ENCODE measurements at regions not wholly inside any gene's neighbourhood (a gene's known extent, or its start where the extent isn't known, plus 50 kb on each side); places are given as distances from the start of the nearest gene placed in this dataset.

- Mint-ChIP-seq H3K4me3 (ENCODE audit: unreplicated experiment) (no peak overlapping the region), H3K4me1 (ENCODE audit: unreplicated experiment) (no peaks in the 10 kb centered on the region), H3K36me3 (ENCODE audit: unreplicated experiment) (no peaks in the 10 kb centered on the region), H3K27ac (ENCODE audit: unreplicated experiment) (no peak overlapping the region), H3K27me3 (ENCODE audit: unreplicated experiment) (peaks cover 7% of the 10 kb centered on the region), H3K9me3 (ENCODE audit: unreplicated experiment) (no peaks in the 10 kb centered on the region)
- TF ChIP-seq CTCF (IDR thresholded peaks at IDR 0.05): no peak
- peak; percentile 80 for DNase-seq (ENCODE audit: extremely low spot score, unreplicated experiment)
Measured at GRCh38 chr17:77852731-77853130, 105.8 kb upstream of the TNRC6C start.

GRCh38 chr17:77853191-77853977 lies 105.1 kb upstream of the TNRC6C start:
- TF ChIP-seq CTCF (IDR thresholded peaks at IDR 0.05): no peak
- no peaks in the 10 kb centered on the region for H3K9me3 Mint-ChIP-seq (ENCODE audit: unreplicated experiment)
- peak; percentile 81 for DNase-seq (ENCODE audit: extremely low spot score, unreplicated experiment)
- H3K4me1 Mint-ChIP-seq (ENCODE audit: unreplicated experiment): no peaks in the 10 kb centered on the region
- no peak overlapping the region for H3K4me3 Mint-ChIP-seq (ENCODE audit: unreplicated experiment)
- peaks cover 9% of the 10 kb centered on the region for H3K27me3 Mint-ChIP-seq (ENCODE audit: unreplicated experiment)
- no peaks in the 10 kb centered on the region for H3K36me3 Mint-ChIP-seq (ENCODE audit: unreplicated experiment)
- no peak overlapping the region for H3K27ac Mint-ChIP-seq (ENCODE audit: unreplicated experiment)

GRCh38 chr17:77854083-77854758 lies 104.3 kb upstream of the TNRC6C start:
- Mint-ChIP-seq H3K9me3 (ENCODE audit: unreplicated experiment) (no peaks in the 10 kb centered on the region), H3K27ac (ENCODE audit: unreplicated experiment) (no peak overlapping the region), H3K4me1 (ENCODE audit: unreplicated experiment) (no peaks in the 10 kb centered on the region), H3K27me3 (ENCODE audit: unreplicated experiment) (peaks cover 14% of the 10 kb centered on the region), H3K36me3 (ENCODE audit: unreplicated experiment) (no peaks in the 10 kb centered on the region), H3K4me3 (ENCODE audit: unreplicated experiment) (no peak overlapping the region)
- TF ChIP-seq CTCF (IDR thresholded peaks at IDR 0.05): no peak
- DNase-seq (ENCODE audit: extremely low spot score, unreplicated experiment): no peak

- DNase-seq (ENCODE audit: extremely low spot score, unreplicated experiment): no peak
- Mint-ChIP-seq H3K4me3 (ENCODE audit: unreplicated experiment) (no peak overlapping the region), H3K27ac (ENCODE audit: unreplicated experiment) (no peak overlapping the region), H3K36me3 (ENCODE audit: unreplicated experiment) (no peaks in the 10 kb centered on the region), H3K4me1 (ENCODE audit: unreplicated experiment) (no peaks in the 10 kb centered on the region), H3K27me3 (ENCODE audit: unreplicated experiment) (peaks cover 20% of the 10 kb centered on the region), H3K9me3 (ENCODE audit: unreplicated experiment) (no peaks in the 10 kb centered on the region)
- no peak for TF ChIP-seq CTCF (IDR thresholded peaks at IDR 0.05)
Measured at GRCh38 chr17:77854759-77855745, 103.5 kb upstream of the TNRC6C start.

Measured in osteocyte (in vitro differentiated cells).